ENCODE measurements at regions not wholly inside any gene's neighbourhood (a gene's known extent, or its start where the extent isn't known, plus 50 kb on each side); places are given as distances from the start of the nearest gene placed in this dataset.

DNA sequence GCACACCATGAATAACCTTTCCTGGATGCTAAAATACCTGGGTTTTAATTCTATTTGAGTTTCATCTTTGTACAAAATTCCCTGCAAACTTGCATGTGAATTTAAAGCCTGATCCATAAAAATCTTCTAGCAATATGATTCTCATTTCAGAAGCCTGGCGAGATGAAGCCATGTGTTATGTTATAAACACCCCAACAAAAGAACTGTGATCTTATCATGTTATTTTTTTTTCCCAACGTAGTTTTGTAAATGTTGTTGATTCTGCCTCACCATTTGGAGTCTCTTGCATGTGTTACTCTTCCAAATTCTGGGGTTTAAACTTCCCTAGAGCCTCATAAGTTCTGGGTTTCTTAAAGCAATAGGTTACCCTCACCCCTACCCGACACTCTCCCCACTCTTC is 428.1 kb upstream of the DPH6 start:
- DNase-seq (ENCODE audit: low spot score): no peak
- TF ChIP-seq, protein P1, sequence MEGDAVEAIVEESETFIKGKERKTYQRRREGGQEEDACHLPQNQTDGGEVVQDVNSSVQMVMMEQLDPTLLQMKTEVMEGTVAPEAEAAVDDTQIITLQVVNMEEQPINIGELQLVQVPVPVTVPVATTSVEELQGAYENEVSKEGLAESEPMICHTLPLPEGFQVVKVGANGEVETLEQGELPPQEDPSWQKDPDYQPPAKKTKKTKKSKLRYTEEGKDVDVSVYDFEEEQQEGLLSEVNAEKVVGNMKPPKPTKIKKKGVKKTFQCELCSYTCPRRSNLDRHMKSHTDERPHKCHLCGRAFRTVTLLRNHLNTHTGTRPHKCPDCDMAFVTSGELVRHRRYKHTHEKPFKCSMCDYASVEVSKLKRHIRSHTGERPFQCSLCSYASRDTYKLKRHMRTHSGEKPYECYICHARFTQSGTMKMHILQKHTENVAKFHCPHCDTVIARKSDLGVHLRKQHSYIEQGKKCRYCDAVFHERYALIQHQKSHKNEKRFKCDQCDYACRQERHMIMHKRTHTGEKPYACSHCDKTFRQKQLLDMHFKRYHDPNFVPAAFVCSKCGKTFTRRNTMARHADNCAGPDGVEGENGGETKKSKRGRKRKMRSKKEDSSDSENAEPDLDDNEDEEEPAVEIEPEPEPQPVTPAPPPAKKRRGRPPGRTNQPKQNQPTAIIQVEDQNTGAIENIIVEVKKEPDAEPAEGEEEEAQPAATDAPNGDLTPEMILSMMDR (IDR thresholded peaks at IDR 0.05; ENCODE audit: extremely low read depth, missing control alignments): no peak

DNA sequence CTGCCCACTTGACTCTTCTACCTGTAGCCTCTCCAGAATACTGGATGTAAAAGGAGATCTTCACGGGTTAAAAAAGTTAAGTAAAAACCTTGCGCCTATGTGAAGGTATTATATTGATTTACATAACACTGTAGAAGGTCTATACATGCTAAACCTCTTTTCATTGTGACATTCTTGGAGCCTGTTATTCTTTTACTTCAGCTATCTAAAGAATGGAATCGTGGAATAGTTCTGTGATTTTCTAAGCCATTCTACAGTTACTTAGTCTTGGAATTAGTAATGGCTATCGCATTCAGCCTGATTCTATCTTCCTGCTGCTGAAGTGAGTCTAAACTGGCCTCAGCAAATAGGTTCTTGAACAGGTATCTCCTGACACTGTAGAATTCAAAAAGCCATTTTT is 430.0 kb upstream of the DPH6 start:
- TF ChIP-seq, protein P1 (IDR thresholded peaks at IDR 0.05; ENCODE audit: extremely low read depth, missing control alignments): no peak
- DNase-seq (ENCODE audit: low spot score): no peak

DNA sequence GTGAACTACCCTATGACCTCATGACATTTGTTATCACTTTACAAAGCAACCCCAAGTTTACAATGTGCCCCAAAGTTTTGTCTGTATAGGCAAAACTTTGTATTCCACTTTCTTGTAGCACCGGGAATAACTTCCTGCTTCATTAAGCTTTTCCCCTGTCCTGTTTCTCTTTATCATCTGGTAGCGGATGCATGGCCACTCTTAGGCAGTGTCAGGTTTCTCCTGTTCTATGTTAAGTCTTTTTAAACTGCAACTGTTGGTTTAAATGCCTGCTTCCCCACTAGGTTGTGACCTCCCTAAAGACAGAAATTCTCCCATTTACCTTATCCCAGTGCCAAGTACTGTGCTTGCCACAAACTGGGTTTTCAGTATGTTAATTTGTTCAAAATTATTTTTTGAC is 433.6 kb upstream of the DPH6 start:
- DNase-seq (ENCODE audit: low spot score): no peak
- TF ChIP-seq, protein P1 (IDR thresholded peaks at IDR 0.05; ENCODE audit: extremely low read depth, missing control alignments): no peak

DNA sequence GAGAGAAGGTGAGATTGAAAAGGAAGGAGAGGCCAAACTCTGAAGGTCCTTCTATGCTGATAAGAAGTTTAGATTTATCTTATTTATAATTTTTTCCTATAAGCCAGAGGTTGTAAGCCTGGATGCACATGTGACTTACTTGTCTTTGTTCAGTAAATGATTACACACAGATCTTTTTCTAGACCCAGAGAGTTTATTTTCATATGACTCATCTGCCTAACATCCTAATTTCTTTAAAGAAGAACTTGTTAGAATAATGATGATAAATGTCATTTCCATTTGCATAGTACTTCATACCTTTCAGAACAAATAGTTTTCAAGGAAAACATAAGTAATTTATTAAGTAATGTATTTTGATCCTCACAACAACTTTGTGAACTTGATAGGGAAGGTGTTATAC is 434.8 kb upstream of the DPH6 start:
- TF ChIP-seq, protein P1 (IDR thresholded peaks at IDR 0.05; ENCODE audit: extremely low read depth, missing control alignments): no peak
- no peak for DNase-seq (ENCODE audit: low spot score)

DNA sequence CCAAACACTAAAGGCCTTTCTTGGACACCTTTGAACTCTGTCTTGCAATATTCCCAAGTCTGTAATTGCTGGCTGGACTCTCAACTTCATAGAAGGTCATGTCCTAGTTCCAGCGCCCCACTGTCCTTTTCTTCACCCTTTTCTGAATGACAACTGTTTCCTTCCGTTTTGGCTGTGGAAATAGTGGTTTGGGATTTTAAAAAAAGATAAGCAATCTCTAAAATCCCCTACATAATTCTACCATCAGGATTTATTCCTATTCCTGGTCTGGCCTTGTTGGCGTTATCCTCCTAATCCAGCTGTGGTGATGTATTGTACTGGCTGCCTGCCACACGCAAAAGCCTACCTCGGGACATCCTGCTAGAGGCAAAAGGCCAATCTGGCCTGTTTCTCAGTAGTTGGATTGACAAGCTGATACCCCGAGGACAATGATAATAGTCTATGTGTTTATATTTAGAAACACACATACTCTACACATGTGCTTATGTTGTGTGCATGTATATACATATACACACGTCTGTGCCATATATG is 440.3 kb upstream of the DPH6 start:
- TF ChIP-seq, protein P1 (IDR thresholded peaks at IDR 0.05; ENCODE audit: extremely low read depth, missing control alignments): no peak
- DNase-seq (ENCODE audit: low spot score): no peak

DNA sequence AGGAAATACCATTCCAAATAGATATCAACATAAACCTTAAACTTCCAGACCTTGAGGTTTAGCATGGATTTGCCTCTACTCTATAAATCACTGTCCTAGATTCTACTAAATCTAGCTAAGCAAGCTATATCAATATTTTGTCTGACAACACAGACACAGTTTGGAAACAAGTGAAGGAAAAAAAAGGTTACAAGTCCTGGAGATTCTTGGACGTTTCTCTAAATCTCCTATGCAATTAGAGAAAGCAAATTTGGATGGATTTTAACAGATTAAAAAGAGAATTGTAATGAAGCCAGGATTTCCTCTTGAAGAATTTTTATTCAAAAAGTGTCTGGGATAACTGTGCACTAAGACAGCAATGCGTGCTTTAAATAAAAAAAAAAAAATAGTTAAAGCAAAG is 441.1 kb upstream of the DPH6 start:
- DNase-seq (ENCODE audit: low spot score): no peak
- TF ChIP-seq, protein P1 (IDR thresholded peaks at IDR 0.05; ENCODE audit: extremely low read depth, missing control alignments): no peak

DNA sequence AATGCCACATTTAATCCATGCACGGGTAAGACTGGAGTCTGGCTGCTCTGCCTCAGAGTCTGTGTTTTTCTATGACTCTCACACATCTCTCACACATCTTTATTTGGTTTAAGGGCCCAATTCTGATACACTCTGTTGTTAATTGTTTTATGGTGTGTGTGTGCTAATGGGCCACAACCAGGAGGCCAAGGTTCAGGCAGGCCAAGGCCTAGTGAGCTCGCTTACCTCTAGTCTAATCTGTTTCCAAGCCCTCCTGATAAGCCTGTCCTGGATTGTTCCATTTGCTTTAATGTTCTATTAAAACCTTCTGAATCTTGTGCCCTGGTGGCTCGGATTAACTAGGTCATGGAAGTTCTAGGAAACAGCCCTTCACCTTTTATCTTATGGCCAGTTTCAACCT is 445.4 kb upstream of the DPH6 start:
- TF ChIP-seq, protein P1 (IDR thresholded peaks at IDR 0.05; ENCODE audit: extremely low read depth, missing control alignments): no peak
- DNase-seq (ENCODE audit: low spot score): no peak

Data from GM20000 (cell line).